Activated CD8-positive, alpha-beta T cell treated with anti-CD3 and anti-CD28 coated beads for 36 hours (primary cell): ENCODE measurements at regions not wholly inside any gene's neighbourhood (a gene's known extent, or its start where the extent isn't known, plus 50 kb on each side); places are given as distances from the start of the nearest gene placed in this dataset.
"Not testable (repeated sequence)": the region's sequence is repeated elsewhere in the genome, so short reads cannot be mapped to it uniquely, and the experiment has no call there.

Experiments used
- ATAC-seq: fragments of 200-7000 bp; cut with Tn5 transposase; one replicate; pipeline ENCODE4 v1.10.0; 2021; ENCODE audit warnings: mild to moderate bottlenecking, moderate library complexity
- CTCF ChIA-PET: fragments of 350-600 bp; sonication (Branson Sonifier 250); formaldehyde crosslinking; loops from one replicate; lab custom pipeline; 2021; ENCODE audit warnings: antibody characterized with exemption; lab: Charles Lee
- POLR2A ChIA-PET: fragments of 350-600 bp; sonication (Branson Sonifier 250); formaldehyde crosslinking; loops from one replicate; lab custom pipeline; 2021; ENCODE audit warnings: antibody characterized with exemption; lab: Charles Lee
- DNase-seq: peaks from one replicate; pipeline ENCODE4 v3.0.0-alpha.2; 2020
- H3K27ac Mint-ChIP-seq: one replicate; pipeline ENCODE4 v1.8.0; 2021; ENCODE audit warnings: mild to moderate bottlenecking, mixed read lengths
- H3K27me3 Mint-ChIP-seq: one replicate; pipeline ENCODE4 v1.8.0; 2021; ENCODE audit warnings: mixed read lengths
- H3K36me3 Mint-ChIP-seq: one replicate; pipeline ENCODE4 v1.8.0; 2021; ENCODE audit warnings: low read depth, mixed read lengths
- H3K4me1 Mint-ChIP-seq: one replicate; pipeline ENCODE4 v1.8.0; 2021; ENCODE audit warnings: low read depth, mixed read lengths
- H3K4me3 Mint-ChIP-seq: one replicate; pipeline ENCODE4 v1.8.0; 2021; ENCODE audit warnings: mild to moderate bottlenecking, moderate library complexity, mixed read lengths
- H3K9me3 Mint-ChIP-seq: one replicate; pipeline ENCODE4 v1.8.0; 2021; ENCODE audit warnings: mixed read lengths
- intact Hi-C: fragments of 100-400 bp; cut with micrococcal nuclease; formaldehyde crosslinking; loops from one replicate; pipeline ENCODE4 v1.10.0; 2022
- TF ChIP-seq, protein P1 (sequence below): fragments of 200-600 bp; IDR thresholded peaks from one replicate; pipeline ENCODE4 v1.8.0; 2022; ENCODE audit warnings: antibody characterized with exemption, mild to moderate bottlenecking

DNA sequence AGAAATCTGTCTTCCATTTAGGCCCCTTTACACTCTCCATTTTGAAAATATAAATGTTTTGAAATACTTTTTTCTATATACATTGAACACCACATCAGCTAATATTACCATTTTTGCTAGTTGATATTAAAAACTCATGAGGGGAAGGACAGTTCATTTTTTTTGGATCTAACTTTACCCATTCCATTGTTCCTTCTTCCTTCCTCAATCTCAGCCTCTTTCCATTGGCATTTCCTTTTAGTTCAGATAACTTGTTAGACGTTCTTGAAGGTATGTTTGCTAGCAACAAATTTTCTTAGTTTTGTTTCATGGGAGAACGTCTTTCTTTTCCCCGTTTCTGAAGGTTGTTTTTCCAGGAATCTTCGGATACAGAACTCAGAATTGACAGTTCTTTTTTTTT lies 759.0 kb downstream of the SOCS6 start:
- Mint-ChIP-seq H3K36me3 (no peaks in the 10 kb centered on the region), H3K27ac (no peak overlapping the region), H3K27me3 (no peaks in the 10 kb centered on the region), H3K4me3 (no peak overlapping the region), H3K4me1 (no peaks in the 10 kb centered on the region), H3K9me3 (no peaks in the 10 kb centered on the region)
- intact Hi-C loops = no loop called here
- ChIA-PET CTCF (no interaction called here), POLR2A (no interaction called here)
- TF ChIP-seq, protein P1, sequence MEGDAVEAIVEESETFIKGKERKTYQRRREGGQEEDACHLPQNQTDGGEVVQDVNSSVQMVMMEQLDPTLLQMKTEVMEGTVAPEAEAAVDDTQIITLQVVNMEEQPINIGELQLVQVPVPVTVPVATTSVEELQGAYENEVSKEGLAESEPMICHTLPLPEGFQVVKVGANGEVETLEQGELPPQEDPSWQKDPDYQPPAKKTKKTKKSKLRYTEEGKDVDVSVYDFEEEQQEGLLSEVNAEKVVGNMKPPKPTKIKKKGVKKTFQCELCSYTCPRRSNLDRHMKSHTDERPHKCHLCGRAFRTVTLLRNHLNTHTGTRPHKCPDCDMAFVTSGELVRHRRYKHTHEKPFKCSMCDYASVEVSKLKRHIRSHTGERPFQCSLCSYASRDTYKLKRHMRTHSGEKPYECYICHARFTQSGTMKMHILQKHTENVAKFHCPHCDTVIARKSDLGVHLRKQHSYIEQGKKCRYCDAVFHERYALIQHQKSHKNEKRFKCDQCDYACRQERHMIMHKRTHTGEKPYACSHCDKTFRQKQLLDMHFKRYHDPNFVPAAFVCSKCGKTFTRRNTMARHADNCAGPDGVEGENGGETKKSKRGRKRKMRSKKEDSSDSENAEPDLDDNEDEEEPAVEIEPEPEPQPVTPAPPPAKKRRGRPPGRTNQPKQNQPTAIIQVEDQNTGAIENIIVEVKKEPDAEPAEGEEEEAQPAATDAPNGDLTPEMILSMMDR = no peak
- ATAC-seq = no peak
- no peak for DNase-seq

GRCh38 chr18:71045331-71046065 lies 756.7 kb downstream of the SOCS6 start:
- Mint-ChIP-seq H3K27me3 (no peaks in the 10 kb centered on the region), H3K36me3 (no peaks in the 10 kb centered on the region), H3K9me3 (no peaks in the 10 kb centered on the region), H3K4me3 (no peak overlapping the region), H3K27ac (no peak overlapping the region), H3K4me1 (no peaks in the 10 kb centered on the region)
- DNase-seq = no peak
- ChIA-PET CTCF (no interaction called here), POLR2A (no interaction called here)
- ATAC-seq = no peak
- TF ChIP-seq, protein P1 = no peak
- intact Hi-C loops = no loop called here

DNA sequence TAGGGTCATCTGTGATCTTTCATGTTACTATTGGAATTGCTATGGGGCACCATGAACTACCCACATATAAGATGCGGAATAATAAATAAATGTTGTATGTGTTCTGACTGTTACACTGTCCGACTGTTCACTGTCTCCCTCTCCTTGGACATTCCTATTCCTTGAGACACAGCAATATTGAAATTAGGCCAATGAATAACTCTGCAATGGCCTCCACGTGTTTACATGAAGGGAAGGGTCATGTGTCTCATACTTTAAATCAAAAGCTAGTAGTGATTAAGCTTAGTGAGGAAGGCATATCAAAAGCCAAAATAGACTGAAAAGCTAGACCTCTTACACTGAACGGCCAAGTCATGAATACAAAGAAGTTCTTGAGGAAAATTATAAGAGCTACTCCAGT lies 751.3 kb downstream of the SOCS6 start:
- POLR2A ChIA-PET = no interaction called here
- intact Hi-C loops = no loop called here
- no peaks in the 10 kb centered on the region for H3K4me1 Mint-ChIP-seq

DNA sequence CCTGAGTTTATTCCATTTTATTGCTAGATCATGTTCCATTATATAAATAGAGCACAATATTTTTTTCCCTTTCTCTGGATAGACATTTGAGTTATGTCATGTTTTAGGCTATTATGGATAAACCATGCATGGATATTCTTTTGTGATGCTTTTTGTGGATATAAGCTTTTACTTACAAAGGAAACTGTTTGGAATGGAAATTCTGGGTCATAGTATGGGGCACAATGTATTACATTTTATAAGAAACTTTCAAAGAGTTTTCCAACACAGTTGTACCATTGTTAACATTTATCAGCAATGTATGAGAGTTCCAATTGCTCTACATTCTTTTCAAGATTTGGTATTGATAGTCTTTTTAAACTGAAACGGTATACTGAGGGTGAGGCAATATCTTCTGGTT lies 749.4 kb downstream of the SOCS6 start:
- no peaks in the 10 kb centered on the region for H3K27me3 Mint-ChIP-seq
- DNase-seq = no peak
- ChIA-PET CTCF (no interaction called here), POLR2A (no interaction called here)
- H3K36me3 Mint-ChIP-seq = no peaks in the 10 kb centered on the region
- no peak for ATAC-seq
- TF ChIP-seq, protein P1 = no peak
- no peak overlapping the region for H3K27ac Mint-ChIP-seq
- no peaks in the 10 kb centered on the region for H3K9me3 Mint-ChIP-seq
- H3K4me3 Mint-ChIP-seq = no peak overlapping the region
- no peaks in the 10 kb centered on the region for H3K4me1 Mint-ChIP-seq
- intact Hi-C loops = no loop called here

More for the DNA sequence above, 751.3 kb downstream of the SOCS6 start:
- Mint-ChIP-seq H3K9me3 (no peaks in the 10 kb centered on the region), H3K27ac (no peak overlapping the region), H3K27me3 (no peaks in the 10 kb centered on the region), H3K4me3 (no peak overlapping the region), H3K36me3 (no peaks in the 10 kb centered on the region)
- CTCF ChIA-PET = no interaction called here
- no peak for ATAC-seq
- no peak for DNase-seq
- TF ChIP-seq, protein P1 = no peak

DNA sequence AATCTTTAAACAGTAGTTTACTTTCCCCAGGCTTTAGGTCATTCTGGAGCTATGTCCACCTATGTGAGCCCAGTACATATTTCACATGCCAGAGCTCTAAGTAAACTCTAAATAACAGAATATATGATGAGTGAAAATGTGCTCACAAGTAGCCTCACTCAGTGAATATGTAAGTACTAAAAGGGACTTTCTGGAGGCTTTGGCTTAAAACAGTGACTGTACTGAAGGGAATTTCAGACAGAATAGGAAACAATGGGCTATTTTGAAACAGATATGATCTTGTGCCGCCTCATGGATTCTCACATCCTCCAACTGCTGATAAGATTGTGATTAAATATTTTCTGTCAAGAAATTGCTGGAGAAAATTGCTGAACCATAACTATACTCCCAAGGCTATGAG lies 747.9 kb downstream of the SOCS6 start:
- CTCF ChIA-PET = no interaction called here

DNA sequence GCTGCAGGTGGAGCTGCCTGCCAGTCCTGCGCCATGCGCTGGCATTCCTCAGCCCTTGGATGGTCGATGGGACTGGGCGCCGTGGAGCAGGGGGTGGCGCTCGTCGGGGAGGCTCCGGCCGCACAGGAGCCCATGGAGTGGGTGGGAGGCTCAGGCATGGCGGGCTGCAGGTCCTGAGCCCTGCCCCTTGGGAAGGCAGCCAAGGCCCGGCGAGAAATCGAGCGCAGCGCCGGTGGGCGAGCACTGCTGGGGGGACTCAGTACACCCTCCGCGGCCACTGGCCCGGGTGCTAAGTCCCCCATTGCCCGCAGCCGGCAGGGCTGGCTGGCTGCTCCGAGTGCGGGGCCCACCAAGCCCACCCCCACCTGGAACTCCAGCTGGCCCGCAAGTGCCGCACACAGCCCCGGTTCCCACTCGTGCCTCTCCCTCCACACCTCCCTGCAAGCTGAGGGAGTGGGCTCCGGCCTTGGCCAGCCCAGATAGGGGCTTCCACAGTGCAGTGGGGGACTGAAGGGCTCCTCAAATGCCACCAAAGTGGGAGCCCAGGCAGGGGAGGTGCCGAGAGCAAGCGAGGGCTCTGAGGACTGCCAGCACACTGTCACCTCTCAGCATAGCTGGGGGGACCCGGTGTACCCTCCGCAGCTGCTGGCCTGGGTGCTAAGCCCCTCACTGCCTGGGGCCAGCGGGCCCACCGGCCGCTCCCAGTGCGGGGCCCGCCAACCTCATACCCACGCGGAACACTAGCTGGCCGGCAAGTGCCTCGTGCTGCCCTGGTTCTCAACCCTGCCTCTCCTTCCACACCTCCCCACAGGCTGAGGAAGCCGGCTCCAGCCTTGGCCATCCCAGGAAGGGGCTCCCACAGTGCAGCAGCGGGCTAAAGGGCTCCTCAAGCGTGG lies 742.7 kb downstream of the SOCS6 start:
- H3K27ac Mint-ChIP-seq, H3K36me3 Mint-ChIP-seq, DNase-seq, H3K9me3 Mint-ChIP-seq, POLR2A ChIA-PET, H3K27me3 Mint-ChIP-seq, intact Hi-C loops, H3K4me1 Mint-ChIP-seq, ATAC-seq, CTCF ChIA-PET, H3K4me3 Mint-ChIP-seq: not testable (repeated sequence)

More for the DNA sequence above, 747.9 kb downstream of the SOCS6 start:
- no peaks in the 10 kb centered on the region for H3K36me3 Mint-ChIP-seq
- DNase-seq (no peak), ATAC-seq (no peak)
- H3K27ac Mint-ChIP-seq = no peak overlapping the region
- POLR2A ChIA-PET = no interaction called here
- H3K27me3 Mint-ChIP-seq = no peaks in the 10 kb centered on the region
- no peaks in the 10 kb centered on the region for H3K9me3 Mint-ChIP-seq
- intact Hi-C loops = no loop called here
- TF ChIP-seq, protein P1 = no peak
- H3K4me3 Mint-ChIP-seq = no peak overlapping the region
- H3K4me1 Mint-ChIP-seq = no peaks in the 10 kb centered on the region

GRCh38 chr18:71030085-71030484 lies 741.2 kb downstream of the SOCS6 start:
- H3K27ac Mint-ChIP-seq, ATAC-seq, H3K36me3 Mint-ChIP-seq, CTCF ChIA-PET, H3K27me3 Mint-ChIP-seq, POLR2A ChIA-PET, H3K9me3 Mint-ChIP-seq, DNase-seq, intact Hi-C loops, H3K4me3 Mint-ChIP-seq, H3K4me1 Mint-ChIP-seq: not testable (repeated sequence)
